ENCODE measurements at regions not wholly inside any gene's neighbourhood (a gene's known extent, or its start where the extent isn't known, plus 50 kb on each side); places are given as distances from the start of the nearest gene placed in this dataset.

DNA sequence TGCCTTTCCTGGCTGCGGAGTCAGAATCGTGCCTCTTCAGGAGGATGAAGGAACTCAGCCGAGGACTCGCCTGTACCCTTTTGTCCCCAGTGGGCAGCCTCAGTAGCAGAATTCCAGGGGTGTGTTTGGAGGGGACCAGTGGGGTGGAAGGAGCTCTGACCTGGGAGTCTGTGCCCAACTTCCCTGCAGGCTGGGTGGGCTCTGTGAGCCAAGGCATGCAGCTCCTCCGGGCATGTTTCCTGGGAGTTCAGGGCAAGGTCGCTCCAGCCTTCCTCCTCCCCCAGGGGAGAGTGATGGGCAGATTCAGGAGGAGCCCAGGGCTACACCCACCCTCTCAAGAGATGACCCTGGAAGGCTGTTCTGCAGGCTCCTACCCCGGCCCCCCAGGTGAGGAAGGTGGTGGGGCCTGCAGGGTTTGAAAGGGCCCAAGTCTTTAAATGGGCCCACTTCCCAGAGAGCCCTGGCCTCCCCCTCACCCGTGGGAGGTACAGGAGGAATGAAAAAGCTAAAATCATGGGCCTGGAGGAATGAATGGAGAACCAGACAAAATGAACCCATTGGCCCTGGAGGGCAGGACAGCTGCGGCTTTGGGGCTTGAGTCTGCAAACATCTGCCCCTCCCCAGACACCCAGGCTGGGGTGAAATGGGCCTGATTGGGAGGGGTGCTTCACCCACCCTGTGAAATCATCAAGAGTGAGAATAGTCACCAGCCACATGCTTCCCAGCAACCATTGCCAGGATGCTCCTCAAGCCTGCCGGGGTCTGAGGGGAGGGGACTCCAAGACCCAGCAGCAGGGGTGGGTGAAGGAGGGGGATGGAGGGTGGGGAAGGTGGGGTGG is 77.6 kb upstream of the PMEPA1 start:
- TF ChIP-seq, protein P1, sequence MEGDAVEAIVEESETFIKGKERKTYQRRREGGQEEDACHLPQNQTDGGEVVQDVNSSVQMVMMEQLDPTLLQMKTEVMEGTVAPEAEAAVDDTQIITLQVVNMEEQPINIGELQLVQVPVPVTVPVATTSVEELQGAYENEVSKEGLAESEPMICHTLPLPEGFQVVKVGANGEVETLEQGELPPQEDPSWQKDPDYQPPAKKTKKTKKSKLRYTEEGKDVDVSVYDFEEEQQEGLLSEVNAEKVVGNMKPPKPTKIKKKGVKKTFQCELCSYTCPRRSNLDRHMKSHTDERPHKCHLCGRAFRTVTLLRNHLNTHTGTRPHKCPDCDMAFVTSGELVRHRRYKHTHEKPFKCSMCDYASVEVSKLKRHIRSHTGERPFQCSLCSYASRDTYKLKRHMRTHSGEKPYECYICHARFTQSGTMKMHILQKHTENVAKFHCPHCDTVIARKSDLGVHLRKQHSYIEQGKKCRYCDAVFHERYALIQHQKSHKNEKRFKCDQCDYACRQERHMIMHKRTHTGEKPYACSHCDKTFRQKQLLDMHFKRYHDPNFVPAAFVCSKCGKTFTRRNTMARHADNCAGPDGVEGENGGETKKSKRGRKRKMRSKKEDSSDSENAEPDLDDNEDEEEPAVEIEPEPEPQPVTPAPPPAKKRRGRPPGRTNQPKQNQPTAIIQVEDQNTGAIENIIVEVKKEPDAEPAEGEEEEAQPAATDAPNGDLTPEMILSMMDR (IDR thresholded peaks at IDR 0.05) = no peak
- TF ChIP-seq POLR2A (IDR thresholded peaks at IDR 0.05) = no peak

Data from uterus (tissue), 2 donors.